Heart left ventricle (tissue), 13 donors: ENCODE measurements at regions not wholly inside any gene's neighbourhood (a gene's known extent, or its start where the extent isn't known, plus 50 kb on each side); places are given as distances from the start of the nearest gene placed in this dataset.

Experiments
- POLR2A ChIP-seq, 2 donors: fragments of 450-650 bp; IDR thresholded peaks; one replicate each; pipeline ENCODE4 v1.6.1; 2017; ENCODE audit warnings: antibody characterized with exemption in 2 of 2, mild to moderate bottlenecking in 2 of 2, moderate library complexity in 2 of 2
- TF ChIP-seq, protein P1 (sequence below), 12 donors: fragments of 200-600 bp; sonication (generic) in 4 of 12; IDR thresholded peaks; one replicate each; pipeline versions ENCODE4 v1.5.0 to v1.8.0; 2018 to 2022; ENCODE audit warnings: antibody characterized with exemption in 12 of 12, mild to moderate bottlenecking in 5 of 12
- donor health status: ischemic (EF 13 %, LVEDD 7.1; RV severe dilation, severe dysfunction).
- donor health status: DM: no; HTN: yes; CAD: no.
- donor health status: DM: no; HTN: no; CAD: no.
- donor health status: ischemic (EF 25% LVEDD 6.9; RV normal size, moderate dysfunction).
- donor health status: ischemic (EF 25% LVEDD 5.7; RV mildly dilated, moderate dysfunction).
- donor health status: ischemic (EF 35%, LVEDD 5.7; RV mildly dilated, moderate dysfunction).
- donor health status: nonischemic (EF 11% LVEDD 7.7; RV severe dilation, severe dysfunction).
- donor health status: DM: yes; HTN: yes; CAD: no.
- donor health status: PGD.
- donor health status: ischemic (EF 29% LVEDD 5.4; RV normal size, mild dysfunction).
- donor health status: nonischemic (EF 23%, LVEDD 6.1; RV moderate dilation, normal function).

DNA sequence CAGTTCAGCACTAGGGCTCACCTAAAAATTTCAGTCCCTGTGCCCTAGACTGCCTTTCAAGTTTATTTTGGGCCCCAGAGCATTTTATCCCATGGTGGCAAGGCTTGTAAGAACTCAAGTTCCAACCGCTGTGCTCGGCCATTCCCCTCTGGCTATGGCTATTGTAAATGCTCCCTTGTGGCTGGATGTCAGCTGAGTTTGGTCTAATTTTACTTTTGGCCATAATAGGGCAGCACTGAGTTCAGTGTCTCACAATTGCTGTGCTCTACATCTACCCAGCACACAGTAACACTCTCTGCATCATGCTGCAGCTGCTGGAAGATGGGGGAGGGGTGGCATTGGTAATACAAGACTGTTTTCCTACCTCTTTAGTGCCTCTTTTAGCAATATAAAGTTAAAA is 210.8 kb upstream of the IRS4 start:
- TF ChIP-seq, protein P1, sequence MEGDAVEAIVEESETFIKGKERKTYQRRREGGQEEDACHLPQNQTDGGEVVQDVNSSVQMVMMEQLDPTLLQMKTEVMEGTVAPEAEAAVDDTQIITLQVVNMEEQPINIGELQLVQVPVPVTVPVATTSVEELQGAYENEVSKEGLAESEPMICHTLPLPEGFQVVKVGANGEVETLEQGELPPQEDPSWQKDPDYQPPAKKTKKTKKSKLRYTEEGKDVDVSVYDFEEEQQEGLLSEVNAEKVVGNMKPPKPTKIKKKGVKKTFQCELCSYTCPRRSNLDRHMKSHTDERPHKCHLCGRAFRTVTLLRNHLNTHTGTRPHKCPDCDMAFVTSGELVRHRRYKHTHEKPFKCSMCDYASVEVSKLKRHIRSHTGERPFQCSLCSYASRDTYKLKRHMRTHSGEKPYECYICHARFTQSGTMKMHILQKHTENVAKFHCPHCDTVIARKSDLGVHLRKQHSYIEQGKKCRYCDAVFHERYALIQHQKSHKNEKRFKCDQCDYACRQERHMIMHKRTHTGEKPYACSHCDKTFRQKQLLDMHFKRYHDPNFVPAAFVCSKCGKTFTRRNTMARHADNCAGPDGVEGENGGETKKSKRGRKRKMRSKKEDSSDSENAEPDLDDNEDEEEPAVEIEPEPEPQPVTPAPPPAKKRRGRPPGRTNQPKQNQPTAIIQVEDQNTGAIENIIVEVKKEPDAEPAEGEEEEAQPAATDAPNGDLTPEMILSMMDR (IDR thresholded peaks at IDR 0.05) = no peak
- no peak for TF ChIP-seq POLR2A (IDR thresholded peaks at IDR 0.05)
